Neural progenitor cell (in vitro differentiated cells): ENCODE measurements at regions not wholly inside any gene's neighbourhood (a gene's known extent, or its start where the extent isn't known, plus 50 kb on each side); places are given as distances from the start of the nearest gene placed in this dataset.

Experiments
- DNase-seq: peaks from one replicate; pipeline ENCODE4 v3.0.0-alpha.2; 2016; ENCODE audit warnings: low spot score
- H2AFZ ChIP-seq: fragments of 200-600 bp; sonication (generic); replicated peaks from 2 replicates; pipeline ENCODE4 v1.6.1; 2016; ENCODE audit warnings: antibody characterized with exemption
- H3F3A ChIP-seq: fragments of 200-600 bp; sonication (generic); 2 replicates; pipeline ENCODE4 v1.6.1; 2016; ENCODE audit warnings: antibody characterized with exemption, low read depth
- H3K27ac ChIP-seq: fragments of 200-600 bp; sonication (generic); 2 replicates; pipeline ENCODE4 v1.5.1; 2016; ENCODE audit warnings: mild to moderate bottlenecking
- H3K27me3 ChIP-seq: fragments of 200-600 bp; sonication (generic); 2 replicates; pipeline ENCODE4 v1.6.1; 2016; ENCODE audit warnings: mild to moderate bottlenecking, moderate library complexity
- H3K36me3 ChIP-seq: fragments of 200-600 bp; sonication (generic); 2 replicates; pipeline ENCODE4 v1.5.1; 2016
- H3K4me1 ChIP-seq: fragments of 200-600 bp; sonication (generic); 2 replicates; pipeline ENCODE4 v1.6.1; 2016; ENCODE audit warnings: mixed run types
- H3K4me2 ChIP-seq: fragments of 200-600 bp; sonication (generic); 2 replicates; pipeline ENCODE4 v1.6.1; 2016
- H3K4me3 ChIP-seq: fragments of 200-600 bp; sonication (generic); 2 replicates; pipeline ENCODE4 v1.5.1; 2016
- H3K79me2 ChIP-seq: fragments of 200-600 bp; sonication (generic); 2 replicates; pipeline ENCODE4 v1.6.1; 2016; ENCODE audit warnings: low read depth
- H3K9ac ChIP-seq: fragments of 200-600 bp; sonication (generic); 2 replicates; pipeline ENCODE4 v1.6.1; 2016
- H3K9me3 ChIP-seq: fragments of 200-600 bp; sonication (generic); 2 replicates; pipeline ENCODE4 v1.5.1; 2016; ENCODE audit warnings: low read depth
- H4K20me1 ChIP-seq: fragments of 200-600 bp; sonication (generic); 2 replicates; pipeline ENCODE4 v1.6.1; 2016; ENCODE audit warnings: low read depth
- H3K27ac Mint-ChIP-seq: 3 replicates; pipeline ENCODE4 v1.8.0; 2021; ENCODE audit warnings: mixed read lengths
- H3K27me3 Mint-ChIP-seq: 2 replicates; pipeline ENCODE4 v1.8.0; 2022; ENCODE audit warnings: low read depth, mild to moderate bottlenecking, inconsistent platforms, moderate library complexity, mixed read lengths; ENCODE audit not compliant: insufficient read depth
- H3K36me3 Mint-ChIP-seq: 3 replicates; pipeline ENCODE4 v1.8.0; 2021; ENCODE audit warnings: mixed read lengths
- H3K4me1 Mint-ChIP-seq: 3 replicates; pipeline ENCODE4 v1.8.0; 2021; ENCODE audit warnings: mixed read lengths
- H3K4me3 Mint-ChIP-seq: 3 replicates; pipeline ENCODE4 v1.8.0; 2021; ENCODE audit warnings: mild to moderate bottlenecking, moderate library complexity, mixed read lengths
- H3K9me3 Mint-ChIP-seq: 3 replicates; pipeline ENCODE4 v1.8.0; 2020; ENCODE audit warnings: mixed read lengths
- CTCF ChIP-seq: fragments of 200-600 bp; sonication (generic); IDR thresholded peaks from 2 replicates; pipeline ENCODE4 v1.5.1; 2017; ENCODE audit warnings: antibody characterized with exemption, mild to moderate bottlenecking
- EZH2 ChIP-seq: fragments of 200-600 bp; sonication (generic); IDR thresholded peaks from 2 replicates; pipeline ENCODE4 v1.6.1; 2017; ENCODE audit warnings: antibody characterized with exemption, mild to moderate bottlenecking, moderate library complexity
- EZH2phosphoT487 ChIP-seq: fragments of 200-600 bp; sonication (generic); IDR thresholded peaks from 2 replicates; pipeline ENCODE4 v1.6.1; 2017; ENCODE audit warnings: antibody characterized with exemption

GRCh38 chr13:55820817-55821216, 1319.9 kb upstream of the PRR20A start:
- no peaks in the 10 kb centered on the region for H3K27me3 ChIP-seq
- Mint-ChIP-seq H3K9me3 (no peaks in the 10 kb centered on the region), H3K4me3 (no peak overlapping the region)

GRCh38 chr13:55869648-55870047, 1271.1 kb upstream of the PRR20A start:
- Histone ChIP-seq H3K27ac (no peak overlapping the region), H3K27me3 (no peaks in the 10 kb centered on the region), H3K4me2 (no peak overlapping the region), H4K20me1 (no peaks in the 10 kb centered on the region), H2AFZ (no peak overlapping the region), H3F3A (no peaks in the 10 kb centered on the region), H3K4me3 (no peak overlapping the region), H3K36me3 (no peaks in the 10 kb centered on the region), H3K9me3 (no peaks in the 10 kb centered on the region), H3K4me1 (no peaks in the 10 kb centered on the region), H3K9ac (no peak overlapping the region), H3K79me2 (no peaks in the 10 kb centered on the region)
- Mint-ChIP-seq H3K27me3 (peaks cover 2% of the 10 kb centered on the region), H3K27ac (no peak overlapping the region), H3K4me3 (no peak overlapping the region), H3K36me3 (no peaks in the 10 kb centered on the region), H3K9me3 (peaks cover 20% of the 10 kb centered on the region), H3K4me1 (no peaks in the 10 kb centered on the region)
- TF ChIP-seq EZH2phosphoT487 (no peak), CTCF (no peak), EZH2 (no peak)
- DNase-seq: no peak

More at GRCh38 chr13:55820817-55821216, 1319.9 kb upstream of the PRR20A start:
- no peak overlapping the region for H3K4me2 ChIP-seq
- Mint-ChIP-seq H3K4me1 (no peaks in the 10 kb centered on the region), H3K27me3 (no peaks in the 10 kb centered on the region), H3K27ac (no peak overlapping the region), H3K36me3 (no peaks in the 10 kb centered on the region)
- no peaks in the 10 kb centered on the region for H3F3A ChIP-seq
- H4K20me1 ChIP-seq: no peaks in the 10 kb centered on the region
- no peaks in the 10 kb centered on the region for H3K4me1 ChIP-seq
- H2AFZ ChIP-seq: no peak overlapping the region
- H3K79me2 ChIP-seq: no peaks in the 10 kb centered on the region
- H3K36me3 ChIP-seq: no peaks in the 10 kb centered on the region
- H3K9ac ChIP-seq: no peak overlapping the region
- no peaks in the 10 kb centered on the region for H3K9me3 ChIP-seq
- H3K4me3 ChIP-seq: no peak overlapping the region
- DNase-seq: no peak
- TF ChIP-seq EZH2 (no peak), CTCF (no peak), EZH2phosphoT487 (no peak)
- no peak overlapping the region for H3K27ac ChIP-seq

GRCh38 chr13:55887561-55887960, 1253.2 kb upstream of the PRR20A start:
- H3K27me3 Mint-ChIP-seq: no peaks in the 10 kb centered on the region
- no peaks in the 10 kb centered on the region for H3K79me2 ChIP-seq
- H3K4me3 Mint-ChIP-seq: no peak overlapping the region

More at GRCh38 chr13:55887561-55887960, 1253.2 kb upstream of the PRR20A start:
- H3K36me3 ChIP-seq: no peaks in the 10 kb centered on the region
- no peak overlapping the region for H3K4me2 ChIP-seq
- no peak overlapping the region for H2AFZ ChIP-seq
- TF ChIP-seq CTCF (no peak), EZH2 (no peak), EZH2phosphoT487 (no peak)
- Mint-ChIP-seq H3K4me1 (no peaks in the 10 kb centered on the region), H3K36me3 (no peaks in the 10 kb centered on the region), H3K27ac (no peak overlapping the region), H3K9me3 (no peaks in the 10 kb centered on the region)
- H3K4me1 ChIP-seq: no peaks in the 10 kb centered on the region
- H3K9ac ChIP-seq: no peak overlapping the region
- no peak for DNase-seq
- H3K4me3 ChIP-seq: no peak overlapping the region
- no peaks in the 10 kb centered on the region for H3K27me3 ChIP-seq
- no peaks in the 10 kb centered on the region for H3K9me3 ChIP-seq
- H4K20me1 ChIP-seq: no peaks in the 10 kb centered on the region
- H3F3A ChIP-seq: no peaks in the 10 kb centered on the region
- H3K27ac ChIP-seq: no peak overlapping the region
